GM12878 (cell line): ENCODE measurements at regions not wholly inside any gene's neighbourhood (a gene's known extent, or its start where the extent isn't known, plus 50 kb on each side); places are given as distances from the start of the nearest gene placed in this dataset.
"Not testable (repeated sequence)": the region's sequence is repeated elsewhere in the genome, so short reads cannot be mapped to it uniquely, and the experiment has no call there.

Experiments
- BHLHE40 ChIP-seq, 2 experiments: fragments of 450-650 bp in 1 of 2; IDR thresholded peaks; 2 replicates each; pipeline ENCODE4 v1.6.1; 2011 to 2017; ENCODE audit warnings: low read depth in 2 of 2, borderline replicate concordance in 1 of 2, improper control_type of control experiment in 1 of 2, low read length in 1 of 2, mild to moderate bottlenecking in 1 of 2
- CREB1 ChIP-seq: IDR thresholded peaks from 2 replicates; pipeline ENCODE4 v1.6.1; 2012; ENCODE audit warnings: low read depth, mild to moderate bottlenecking, inconsistent platforms
- CTCF ChIP-seq, 3 experiments: IDR thresholded peaks in 2 of 3; conservative IDR thresholded peaks in 1 of 3; 2 replicates each; pipeline ENCODE4 v1.5.1; 2011; ENCODE audit warnings: low read depth in 3 of 3, low read length in 3 of 3, mild to moderate bottlenecking in 3 of 3, control low read depth in 2 of 3, moderate library complexity in 2 of 3, inconsistent platforms in 1 of 3, mixed read lengths in 1 of 3; ENCODE audit not compliant: control insufficient read depth in 2 of 3, insufficient read depth in 1 of 3; ENCODE audit errors: extremely low read depth in 1 of 3
- FOXM1 ChIP-seq: IDR thresholded peaks from 2 replicates; pipeline ENCODE4 v1.6.1; 2012; ENCODE audit warnings: low read depth, mild to moderate bottlenecking, inconsistent platforms, low read length, moderate library complexity
- POLR2A ChIP-seq: IDR thresholded peaks from 2 replicates; pipeline ENCODE4 v1.6.1; 2011; ENCODE audit warnings: low read depth, mild to moderate bottlenecking, low read length
- POLR2AphosphoS5 ChIP-seq: IDR thresholded peaks from 2 replicates; pipeline ENCODE4 v1.6.1; 2011; ENCODE audit warnings: mild to moderate bottlenecking, low read length, inconsistent platforms
- SIN3A ChIP-seq: IDR thresholded peaks from 2 replicates; pipeline ENCODE4 v1.6.1; 2012; ENCODE audit warnings: low read depth, low read length, improper control_type of control experiment
- SMARCA5 ChIP-seq: fragments of 450-650 bp; IDR thresholded peaks from 2 replicates; pipeline ENCODE4 v1.6.1; 2017; ENCODE audit warnings: mild to moderate bottlenecking
- ZSCAN29 ChIP-seq: fragments of 450-650 bp; IDR thresholded peaks from 2 replicates; pipeline ENCODE4 v1.6.1; 2017; ENCODE audit warnings: mild to moderate bottlenecking, moderate library complexity

GRCh38 chr7:36539-36938 lies 155.8 kb upstream of the FAM20C start:
- not testable (repeated sequence) for TF ChIP-seq SIN3A; SMARCA5; CTCF (IDR thresholded peaks at IDR 0.05 in 2 of 3, conservative IDR thresholded peaks at IDR 0.05 in 1 of 3; ENCODE audit: control insufficient read depth in 2 of 3, extremely low read depth in 1 of 3, insufficient read depth in 1 of 3, low read depth in 3 of 3, low read length in 3 of 3); CREB1; POLR2A; BHLHE40 (IDR thresholded peaks at IDR 0.05; ENCODE audit: borderline replicate concordance in 1 of 2, low read depth in 2 of 2, low read length in 1 of 2); ZSCAN29; POLR2AphosphoS5; FOXM1
